ENCODE measurements at regions not wholly inside any gene's neighbourhood (a gene's known extent, or its start where the extent isn't known, plus 50 kb on each side); places are given as distances from the start of the nearest gene placed in this dataset.

- no peak overlapping the region for H3K9ac ChIP-seq (ENCODE audit: insufficient read depth in 1 of 2, low read depth in 2 of 2, low read length in 2 of 2)
- no peak overlapping the region for H3K4me2 ChIP-seq (ENCODE audit: insufficient read depth, low read length)
- POLR2A ChIA-PET, result no interaction called here
- TF ChIP-seq SRSF3 (IDR thresholded peaks at IDR 0.05; ENCODE audit: insufficient read depth, low read length) (no peak), ZBTB5 (IDR thresholded peaks at IDR 0.05) (no peak), THAP7 (CRISPR knock-in tag; IDR thresholded peaks at IDR 0.05) (no peak), ADNP (tag; IDR thresholded peaks at IDR 0.05) (no peak), SMARCA4 (IDR thresholded peaks at IDR 0.05) (no peak), EGR1 (conservative IDR thresholded peaks at IDR 0.05) (no peak), ZNF274 (IDR thresholded peaks at IDR 0.05; ENCODE audit: borderline replicate concordance, low read depth, low read length) (no peak), ZBTB2 (IDR thresholded peaks at IDR 0.05) (no peak), POLR2AphosphoS2 (IDR thresholded peaks at IDR 0.05; ENCODE audit: low read length) (no peak), POU5F1 (IDR thresholded peaks at IDR 0.05; ENCODE audit: borderline replicate concordance, low read depth, low read length, partially characterized antibody) (no peak)
- H3K27ac ChIP-seq (ENCODE audit: extremely low read depth, low read depth, low read length), result no peak overlapping the region
- FAIRE-seq (no peak), ATAC-seq (no peak), DNase-seq (ENCODE audit: extremely low read depth in 1 of 4, low spot score in 3 of 4) (no peak)
- CTCF ChIA-PET (ENCODE audit: low intra/inter-chr PET ratio), result no interaction called here
- no TSS peak for BruUV-seq (replicated peaks)
- no peak overlapping the region for H3K4me3 ChIP-seq
- H3K9me3 ChIP-seq (replicated peaks; ENCODE audit: control insufficient read depth, insufficient read depth, low read depth, low read length), result no peaks in the 10 kb centered on the region
- WGBS (ENCODE audit: insufficient coverage, low coverage, missing lambda C conversion rate), result 0% methylated on average over 3 of the region's 3 CpGs
- H3K9me1 ChIP-seq (ENCODE audit: control insufficient read depth, insufficient read depth, low read length), result no peaks in the 10 kb centered on the region
- no peaks in the 10 kb centered on the region for H4K20me1 ChIP-seq (replicated peaks; ENCODE audit: control insufficient read depth, insufficient read depth, low read length)
- no peaks in the 10 kb centered on the region for H3K79me2 ChIP-seq (ENCODE audit: control insufficient read depth, insufficient read depth, low read length)
- intact Hi-C loops (cut with micrococcal nuclease), result no loop called here
- no peak overlapping the region for H2AFZ ChIP-seq (ENCODE audit: low read depth, low read length)
- in situ Hi-C loops (cut with MboI), result no loop called here
- no peaks in the 10 kb centered on the region for H3K4me1 ChIP-seq (replicated peaks in 1 of 2; ENCODE audit: control insufficient read depth in 2 of 2, insufficient read depth in 2 of 2, low read length in 2 of 2)
- H3K27me3 ChIP-seq (ENCODE audit: control insufficient read depth in 2 of 2, insufficient read depth in 2 of 2, low read length in 2 of 2), result no peaks in the 10 kb centered on the region
- H3K36me3 ChIP-seq (ENCODE audit: control insufficient read depth, insufficient read depth, low read length), result no peaks in the 10 kb centered on the region
Observed at GRCh38 chr3:5980475-5980874, 793.0 kb downstream of the EDEM1 start.
